GM18868 (cell line): ENCODE measurements at regions not wholly inside any gene's neighbourhood (a gene's known extent, or its start where the extent isn't known, plus 50 kb on each side); places are given as distances from the start of the nearest gene placed in this dataset.

Experiments
- ATAC-seq: cut with Tn5 transposase; IDR thresholded peaks from one replicate; pipeline ENCODE4 v1.9.1; 2021; ENCODE audit warnings: mild to moderate bottlenecking, moderate library complexity; ENCODE audit not compliant: unreplicated experiment

DNA sequence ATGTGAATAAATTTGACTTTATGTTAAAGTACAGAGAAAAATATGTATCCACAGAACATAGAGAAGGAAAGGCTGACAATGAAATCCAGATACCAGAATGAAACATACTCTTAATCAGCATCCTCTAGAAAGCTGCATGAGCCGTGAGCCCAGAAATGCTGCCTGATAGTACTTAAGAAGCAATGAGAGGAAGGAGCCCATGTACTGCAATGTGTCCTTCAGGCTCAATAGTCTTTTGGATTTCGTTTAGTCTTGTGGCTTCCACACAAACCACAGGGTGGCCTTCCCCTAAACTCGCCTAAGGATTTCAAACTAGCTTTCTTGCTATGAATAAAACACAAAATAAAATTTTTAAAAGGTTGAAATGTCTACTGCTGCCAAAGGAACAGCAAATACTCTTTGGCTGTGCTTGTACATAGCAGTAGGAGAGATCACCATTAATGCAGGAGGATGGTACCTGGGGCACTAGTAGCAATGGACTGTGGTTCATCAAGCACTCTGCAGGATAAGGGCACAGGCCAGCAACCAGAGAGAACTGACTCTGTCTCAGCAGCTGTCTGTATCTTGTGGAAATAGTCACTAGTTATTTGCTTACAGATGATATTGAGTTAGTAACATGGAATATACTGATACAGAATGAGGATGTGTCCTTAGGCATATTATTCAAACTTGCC, 988.3 kb upstream of the LRFN5 start:
- ATAC-seq, result no peak

DNA sequence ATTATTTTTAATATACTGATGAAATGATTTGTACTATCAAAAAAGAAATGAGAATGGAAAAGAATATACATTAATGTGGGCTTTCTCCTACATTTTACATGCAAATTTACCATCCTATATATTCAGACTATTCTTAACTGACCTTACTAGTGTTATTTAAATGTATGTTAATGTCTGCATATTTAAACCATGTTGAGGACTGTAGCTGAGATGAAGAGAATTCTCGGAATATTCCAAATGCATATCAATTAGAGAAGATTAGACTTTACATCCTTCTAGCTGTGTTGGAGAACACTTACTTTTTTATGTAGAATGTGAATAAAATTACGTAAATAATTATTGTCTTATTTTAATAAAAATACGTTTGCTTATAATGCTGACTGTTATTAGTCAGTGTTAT, 990.1 kb upstream of the LRFN5 start:
- no peak for ATAC-seq

DNA sequence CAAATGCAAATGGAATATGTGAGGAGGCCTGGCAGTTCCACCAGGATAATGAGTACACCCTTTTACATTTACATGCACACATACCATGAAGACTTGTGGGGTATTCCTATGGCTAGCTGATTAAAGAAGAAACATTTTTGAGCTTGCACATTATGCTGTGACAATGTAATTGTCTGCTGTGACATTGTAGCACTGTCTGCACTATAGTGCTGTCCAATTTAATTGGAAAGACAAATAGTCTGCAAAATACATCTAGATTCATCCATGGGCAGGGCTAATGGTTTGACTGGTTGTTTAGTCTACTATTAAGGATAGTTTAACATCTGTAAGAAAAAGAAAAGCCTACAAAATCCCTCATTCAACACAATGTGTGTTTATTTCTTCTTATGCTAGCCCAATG, 1005.6 kb upstream of the LRFN5 start:
- ATAC-seq, result no peak

DNA sequence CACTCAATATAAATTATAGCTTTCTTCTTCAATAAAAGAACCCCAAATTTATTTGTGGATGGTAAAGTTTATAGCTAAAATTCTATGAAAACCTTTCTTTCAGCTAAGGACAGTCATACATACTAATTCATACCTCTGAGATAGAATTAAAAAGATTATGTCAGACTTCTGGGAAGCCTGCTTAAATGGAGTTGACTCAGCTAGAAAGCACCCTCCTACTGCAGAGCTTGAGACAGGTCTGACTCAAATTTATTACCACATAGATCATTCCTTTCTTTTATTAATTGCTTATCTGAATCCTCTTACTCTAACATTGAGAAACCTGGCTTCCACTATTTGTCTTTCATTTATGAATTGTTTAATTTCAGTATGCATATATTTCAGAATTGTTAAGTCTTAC, 1007.0 kb upstream of the LRFN5 start:
- ATAC-seq, result no peak

DNA sequence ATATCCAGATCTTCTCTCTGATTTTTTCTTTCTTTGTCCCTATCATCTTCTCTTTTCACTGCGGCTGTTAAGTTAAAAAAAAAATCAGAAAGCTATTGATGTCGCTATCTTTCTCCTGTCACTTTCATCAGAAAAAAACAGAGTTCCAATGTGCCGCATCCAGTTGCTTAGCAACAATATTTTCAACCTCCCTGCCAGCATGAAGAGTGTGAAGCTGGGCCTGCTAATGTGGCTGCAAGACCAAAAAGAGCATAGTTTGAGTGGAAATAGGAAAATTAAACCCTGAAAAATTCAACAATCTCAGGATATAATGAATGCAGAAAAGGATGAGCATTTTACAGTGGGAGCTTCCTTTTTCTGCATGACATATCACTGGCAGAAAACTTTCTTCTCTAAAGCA, 1025.4 kb upstream of the LRFN5 start:
- ATAC-seq, result no peak

DNA sequence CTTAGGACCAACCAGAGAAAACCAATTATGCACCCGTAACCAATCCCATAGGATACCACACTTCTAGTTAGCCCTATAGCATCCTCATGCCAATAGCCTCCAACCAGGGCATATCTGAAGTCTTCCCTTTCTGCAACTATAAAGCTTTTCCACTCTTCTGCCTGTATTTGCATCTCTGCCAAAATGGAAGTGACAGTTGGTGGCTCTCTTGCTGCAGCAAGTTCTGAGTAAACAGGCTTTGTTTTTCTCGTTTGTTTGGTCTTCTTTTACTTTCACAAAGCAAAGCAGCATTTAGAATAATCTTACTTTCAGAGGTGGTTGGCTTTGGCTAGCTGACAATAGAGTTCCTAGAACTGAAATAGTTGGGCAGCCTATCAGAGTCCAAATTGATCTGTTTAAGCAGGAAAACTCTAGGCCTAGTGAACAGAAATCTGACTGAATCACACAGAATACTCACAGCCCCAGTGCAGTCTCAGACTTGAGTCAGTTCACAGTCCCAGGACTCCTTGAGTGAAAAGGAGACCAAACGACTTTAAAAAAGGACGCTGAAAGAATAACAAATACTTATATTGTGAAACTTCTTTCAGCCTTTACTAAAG, 1029.7 kb upstream of the LRFN5 start:
- no peak for ATAC-seq

DNA sequence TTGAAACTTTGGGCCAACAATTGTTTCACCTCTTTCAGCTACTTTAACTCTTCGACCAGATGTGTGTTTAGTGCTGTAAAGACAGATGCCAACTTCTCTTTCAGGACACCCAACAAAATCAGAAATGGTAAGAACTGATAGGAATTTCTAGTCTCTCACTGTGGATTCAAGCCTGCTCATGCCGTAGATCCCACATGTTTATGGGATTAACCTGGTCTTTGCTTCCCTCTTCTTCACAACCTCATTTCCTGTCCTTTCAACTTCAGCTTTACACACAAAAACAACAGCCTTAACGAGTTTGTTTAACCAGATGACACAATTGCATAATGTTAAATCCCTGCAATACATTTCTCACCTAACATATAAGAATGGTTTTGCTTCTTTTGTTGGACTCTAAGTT, 1031.9 kb upstream of the LRFN5 start:
- ATAC-seq, result no peak

DNA sequence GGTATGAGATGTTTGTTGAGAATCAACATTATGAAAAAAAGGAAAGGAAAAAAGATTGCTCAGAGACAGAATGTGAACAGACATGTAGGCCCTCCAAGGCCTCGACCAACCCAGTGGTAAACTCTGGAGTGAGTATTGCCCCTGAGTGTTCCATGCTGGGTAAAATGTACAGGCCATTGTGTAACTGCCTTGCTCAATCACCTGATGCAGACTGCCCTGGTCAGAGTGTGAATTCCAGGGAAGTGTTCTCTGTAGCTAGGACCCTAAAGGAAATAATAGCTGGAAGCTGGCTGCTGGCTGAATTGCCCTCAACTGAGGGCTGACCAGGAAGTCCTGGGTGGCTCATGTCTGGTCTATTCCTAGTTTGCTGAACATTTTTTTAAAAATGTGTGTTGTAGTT, 1081.4 kb upstream of the LRFN5 start:
- ATAC-seq, result no peak

DNA sequence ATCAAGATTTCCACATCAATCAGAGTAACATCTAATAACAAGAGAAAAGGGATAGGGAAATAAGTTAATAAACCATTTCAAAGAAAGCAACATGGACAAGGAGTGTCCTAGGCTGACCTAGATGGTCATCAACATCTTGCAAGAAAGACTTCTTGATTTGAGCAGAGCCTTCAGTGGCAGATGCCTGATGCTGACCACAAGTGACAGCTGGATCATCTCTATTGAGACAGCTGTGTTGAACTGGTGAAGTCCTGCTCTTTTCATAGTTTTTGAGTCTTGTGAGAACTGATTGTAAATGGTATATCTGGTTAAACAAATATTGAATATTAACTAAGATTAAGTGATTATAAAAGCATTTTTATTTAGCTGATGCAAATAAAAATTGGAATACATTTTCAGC, 1083.6 kb upstream of the LRFN5 start:
- no peak for ATAC-seq

DNA sequence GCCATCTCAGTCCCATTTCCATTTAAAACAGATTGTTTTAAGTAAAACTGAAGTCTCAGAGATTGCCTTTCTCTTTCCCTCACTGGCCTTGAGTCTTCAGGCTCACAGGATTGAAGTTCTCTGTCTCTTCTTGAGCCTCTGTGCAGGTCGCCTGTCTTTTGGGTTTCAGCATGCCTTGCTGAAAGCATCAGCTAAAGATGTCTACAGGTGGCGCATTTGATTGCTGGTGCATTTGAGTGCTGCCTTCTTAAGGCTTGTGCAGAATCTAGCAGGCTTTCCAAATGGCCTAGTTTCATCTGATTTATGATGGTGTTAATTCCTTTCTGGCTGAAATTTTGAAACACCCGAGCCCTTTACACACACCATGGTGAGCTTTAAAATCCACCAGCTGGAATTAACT, 1062.2 kb upstream of the FBXO33 start:
- no peak for ATAC-seq

DNA sequence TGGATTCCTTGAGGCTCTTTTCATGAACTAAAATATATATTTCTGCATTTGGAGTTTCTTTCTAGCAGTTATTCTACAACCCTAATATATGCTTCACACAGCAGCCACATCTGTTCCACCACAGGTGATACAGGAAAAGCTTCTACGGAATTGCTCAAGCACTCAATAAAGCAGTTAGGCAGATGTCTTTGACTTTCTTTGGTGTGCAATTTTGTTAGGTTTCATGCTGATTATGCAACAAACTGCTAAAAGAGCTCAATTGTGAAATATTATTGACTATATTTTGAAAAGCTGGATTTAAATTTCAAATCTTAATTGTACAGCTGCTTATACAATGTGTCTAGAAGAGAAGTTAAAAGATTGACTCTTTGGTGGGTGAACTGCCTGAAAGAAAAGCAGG, 1055.6 kb upstream of the FBXO33 start:
- ATAC-seq, result no peak

DNA sequence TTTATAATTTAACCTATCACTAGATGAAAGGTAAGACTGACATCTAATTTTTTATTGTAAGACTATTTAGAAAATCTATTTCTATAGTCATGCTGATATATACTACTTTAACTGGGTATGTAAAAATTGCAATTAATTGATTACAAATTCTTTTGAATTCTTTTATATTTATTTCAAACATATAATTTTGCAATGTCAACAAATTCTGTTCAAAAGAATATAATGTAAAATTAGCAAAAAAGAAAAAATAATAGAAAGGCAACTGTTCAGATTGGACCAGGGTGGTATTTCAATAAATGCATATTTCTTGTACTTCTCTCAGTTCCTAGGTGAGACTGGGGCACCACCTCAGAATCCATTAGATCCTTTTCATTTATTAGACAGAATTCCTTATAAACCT, 1053.5 kb upstream of the FBXO33 start:
- ATAC-seq, result no peak

DNA sequence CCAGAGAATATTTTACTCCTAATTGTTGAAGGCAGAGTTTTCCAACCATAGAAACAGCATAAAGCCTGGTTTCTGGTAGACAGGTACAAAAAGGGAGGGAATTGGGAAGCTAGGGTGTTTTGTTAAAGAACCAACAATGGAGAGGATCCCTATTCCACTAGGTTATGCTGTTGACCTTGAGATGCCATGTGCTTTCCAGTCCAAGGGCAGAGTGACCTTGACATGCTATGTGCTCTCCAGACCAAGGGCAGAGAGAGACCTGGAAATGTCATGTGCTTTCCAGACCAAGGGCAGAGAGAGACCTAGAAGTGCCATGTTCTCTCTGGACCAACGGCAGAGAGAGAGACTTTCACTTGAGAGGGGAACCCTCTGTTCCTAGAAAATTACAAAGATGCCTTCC, 1043.8 kb upstream of the FBXO33 start:
- ATAC-seq, result no peak

DNA sequence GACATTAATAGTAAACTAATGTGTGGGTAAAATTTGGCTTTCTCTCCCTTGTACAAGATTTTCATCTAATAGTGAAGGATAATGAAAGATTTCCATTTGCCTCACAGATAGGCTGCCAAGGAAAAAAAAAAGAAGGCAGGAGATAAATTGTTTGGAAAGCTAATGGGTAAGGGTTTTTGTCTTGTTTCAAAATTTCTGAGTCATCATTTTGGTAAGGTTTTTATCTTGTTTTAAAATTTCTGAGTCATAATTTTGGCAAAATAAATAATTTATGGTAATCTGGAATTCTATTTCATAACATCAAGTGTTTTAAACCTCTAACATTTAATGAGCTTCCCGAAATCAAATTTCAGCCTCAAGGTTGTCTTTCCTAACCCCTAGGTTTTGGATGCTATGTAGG, 1035.7 kb upstream of the FBXO33 start:
- no peak for ATAC-seq

DNA sequence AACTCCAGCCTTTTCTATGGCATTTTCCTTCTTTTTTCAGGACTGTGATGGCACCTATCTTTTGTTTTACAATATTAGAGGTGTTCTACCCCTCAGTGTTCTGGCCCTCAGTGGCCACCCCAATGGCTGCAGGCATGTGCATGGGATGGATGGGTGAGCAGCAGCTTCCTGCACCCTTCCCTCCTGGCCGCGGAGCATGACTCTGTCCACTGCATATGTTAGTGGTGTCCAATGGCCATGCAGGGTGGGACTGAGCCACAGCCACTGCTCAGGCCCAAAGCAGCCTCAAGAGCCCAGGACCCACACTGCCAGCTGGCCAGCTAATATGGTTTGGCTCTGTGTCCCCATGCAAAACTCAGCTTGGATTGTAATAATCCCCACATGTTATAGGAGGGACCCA, 1032.3 kb upstream of the FBXO33 start:
- ATAC-seq, result no peak

DNA sequence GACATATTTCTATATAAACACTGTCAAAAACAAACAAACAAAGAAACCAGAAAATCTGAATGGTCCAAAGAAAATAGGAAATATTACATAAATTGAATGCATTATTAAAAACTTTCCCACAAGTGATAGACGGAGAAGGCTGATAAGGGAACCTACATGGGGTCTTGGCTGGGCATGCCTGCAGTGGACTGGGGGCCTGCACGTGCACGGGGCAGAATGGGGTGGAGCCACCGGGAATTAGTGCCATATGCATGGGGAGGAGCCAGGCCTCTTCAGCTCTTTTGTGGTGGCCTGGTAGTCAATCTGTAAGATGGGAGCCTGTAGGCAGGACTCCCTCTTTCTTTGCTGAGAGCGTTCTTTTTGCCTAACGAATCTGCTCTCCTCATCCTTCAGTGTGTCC, 1031.7 kb upstream of the FBXO33 start:
- no peak for ATAC-seq

DNA sequence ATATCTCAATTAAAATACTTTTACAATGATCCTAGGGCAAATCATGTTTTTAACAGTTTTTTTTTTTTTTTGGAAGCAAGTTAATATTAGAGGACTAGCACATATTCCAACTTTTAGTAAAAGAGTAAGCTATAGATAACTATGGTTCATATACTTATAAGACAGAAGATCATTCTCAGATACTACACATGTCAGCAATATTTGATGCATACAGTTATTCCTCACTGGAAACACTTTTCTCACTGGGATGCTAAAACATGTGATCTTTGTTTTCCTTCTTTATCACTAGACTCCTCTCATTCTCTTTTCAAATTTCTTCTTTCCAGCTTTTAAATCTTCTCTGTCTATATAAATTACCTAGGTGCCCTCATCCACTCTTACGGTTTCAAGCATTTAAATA, 1020.4 kb upstream of the FBXO33 start:
- no peak for ATAC-seq

DNA sequence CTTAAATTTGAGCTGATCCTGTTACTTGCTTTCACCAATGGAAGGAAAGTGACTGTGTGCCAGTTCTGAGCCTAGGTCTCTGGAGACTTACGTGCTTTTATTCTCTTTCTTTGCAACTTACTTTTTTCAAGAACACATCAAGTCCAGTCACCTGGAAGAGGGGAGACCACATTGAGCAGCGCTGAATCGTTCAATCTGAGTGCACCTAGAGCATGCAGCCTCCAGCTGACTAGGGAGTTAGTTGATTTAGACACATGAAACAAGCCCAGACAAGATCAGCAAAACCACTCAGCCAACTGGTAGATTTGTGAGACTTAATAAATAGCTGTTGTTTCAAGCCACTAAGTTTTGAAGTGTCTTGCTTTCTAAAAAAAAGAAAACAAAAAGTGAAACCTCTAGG, 1014.8 kb upstream of the FBXO33 start:
- peak; percentile 65 for ATAC-seq

DNA sequence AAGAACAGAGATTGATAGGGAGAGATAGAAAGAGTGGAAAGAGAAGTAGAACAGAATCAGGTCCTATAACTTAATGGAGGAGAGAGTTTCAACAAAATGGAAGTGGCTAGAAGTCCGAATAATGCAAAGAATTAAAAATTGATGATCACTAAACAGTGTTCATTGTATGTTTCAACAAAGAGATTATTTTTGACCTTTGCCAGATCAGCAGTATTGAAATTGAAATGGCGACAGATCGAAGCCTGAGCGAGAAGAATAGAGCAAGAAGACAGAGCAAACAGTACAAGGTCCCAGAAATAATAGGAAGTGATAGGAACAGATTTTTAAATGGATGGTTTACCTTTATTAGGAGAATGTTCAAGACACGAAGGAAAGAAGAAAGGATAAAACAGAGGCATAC, 1012.8 kb upstream of the FBXO33 start:
- ATAC-seq, result no peak

DNA sequence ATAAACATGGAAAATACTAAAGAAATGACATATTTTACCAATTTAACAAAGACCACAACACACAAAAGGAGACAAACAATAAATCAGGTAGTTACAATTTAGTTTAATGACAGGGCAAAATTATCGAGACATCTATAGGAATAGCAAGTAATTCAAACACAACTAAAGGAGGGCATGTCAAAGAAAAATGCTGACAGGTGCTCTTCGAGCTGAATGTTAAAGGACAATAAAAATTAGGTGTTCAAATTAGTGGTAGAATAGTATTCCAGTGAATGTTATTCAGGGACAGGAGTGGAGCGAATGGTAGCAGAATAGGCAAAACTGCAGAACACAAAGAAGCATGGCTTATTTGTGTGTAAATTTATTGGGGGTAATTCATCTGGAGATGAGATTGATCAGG, 1004.3 kb upstream of the FBXO33 start:
- ATAC-seq, result no peak

DNA sequence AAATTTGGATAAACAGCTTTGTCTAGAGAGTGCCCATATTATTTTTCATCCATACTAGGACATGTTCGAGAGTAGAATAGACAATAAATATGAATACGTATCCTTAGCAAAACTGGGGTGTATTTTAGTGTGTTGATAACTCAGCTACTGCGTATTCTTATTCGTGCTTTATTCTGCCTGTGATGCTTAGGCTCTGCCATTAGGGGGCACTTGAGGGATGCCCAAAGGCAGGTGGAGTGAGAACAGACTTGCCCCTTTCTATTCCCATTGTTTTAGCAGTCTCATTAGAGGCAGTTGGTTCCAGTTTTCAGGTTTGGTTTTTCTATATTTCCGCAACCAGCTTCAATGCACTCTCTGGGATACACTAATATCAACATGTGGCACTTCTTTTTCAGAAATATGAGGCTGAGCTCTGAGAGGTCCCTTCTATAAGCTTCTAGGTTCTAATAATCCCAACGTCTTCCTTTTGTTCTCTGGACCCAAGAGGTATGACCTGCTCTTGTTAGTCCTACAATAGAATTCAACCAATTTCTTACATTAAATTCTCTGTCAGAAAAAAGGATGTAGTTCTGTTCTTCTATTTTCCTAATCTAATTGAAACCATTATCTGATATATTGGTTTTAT, 985.7 kb upstream of the FBXO33 start:
- ATAC-seq, result peak; percentile 97

DNA sequence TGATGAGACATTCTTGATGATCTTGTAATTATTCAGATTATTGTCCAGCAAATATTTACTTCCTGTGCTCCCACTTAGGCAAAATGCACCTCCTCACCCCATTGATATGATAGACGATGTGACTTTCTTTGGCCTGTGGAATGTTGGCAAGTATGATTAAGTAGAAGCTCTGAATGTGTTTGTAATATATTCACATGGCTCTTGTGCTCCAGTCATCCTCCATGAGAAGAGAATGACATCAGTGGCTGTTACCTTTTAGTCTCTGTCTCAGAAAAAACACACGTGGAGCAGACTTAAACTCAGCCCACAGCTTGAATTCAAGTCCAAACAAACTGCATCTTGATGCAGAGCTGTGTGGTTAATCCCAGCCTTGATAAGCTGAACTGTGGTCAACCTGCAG, 984.3 kb upstream of the FBXO33 start:
- ATAC-seq, result no peak

DNA sequence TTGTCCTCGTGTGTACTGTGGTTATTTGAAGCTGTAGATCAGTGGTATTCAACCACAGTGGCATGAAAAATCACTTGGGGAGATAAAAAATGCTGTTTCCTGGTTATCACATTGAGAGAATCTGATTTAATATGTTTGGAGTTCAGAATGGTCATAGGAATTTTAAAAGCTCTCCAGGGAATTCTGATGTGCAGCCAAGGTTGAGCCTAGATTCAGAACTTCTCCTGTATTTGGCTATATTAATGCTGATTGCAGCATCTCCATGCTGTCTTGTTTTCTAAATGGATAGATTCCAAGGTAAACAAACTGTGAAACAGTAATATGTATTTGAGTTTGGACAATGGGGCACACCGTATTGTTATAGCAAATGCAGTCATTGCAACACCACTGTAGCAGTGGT, 982.2 kb upstream of the FBXO33 start:
- no peak for ATAC-seq
